MG63 (cell line): ENCODE measurements at regions not wholly inside any gene's neighbourhood (a gene's known extent, or its start where the extent isn't known, plus 50 kb on each side); places are given as distances from the start of the nearest gene placed in this dataset.
"Not testable (repeated sequence)": the region's sequence is repeated elsewhere in the genome, so short reads cannot be mapped to it uniquely, and the experiment has no call there.

Experiments
- DNase-seq: peaks from one replicate; pipeline ENCODE4 v3.0.0-alpha.2; 2020
- H3K27me3 ChIP-seq: fragments of 250-450 bp; sonication (Bioruptor Pico); 2 replicates; pipeline ENCODE4 v1.5.1; 2020; ENCODE audit warnings: mild to moderate bottlenecking, moderate library complexity
- H3K36me3 ChIP-seq: fragments of 250-450 bp; sonication (Bioruptor Pico); 2 replicates; pipeline ENCODE4 v1.5.1; 2020; ENCODE audit warnings: mild to moderate bottlenecking, moderate library complexity
- H3K4me3 ChIP-seq: fragments of 250-450 bp; sonication (Bioruptor Pico); 2 replicates; pipeline ENCODE4 v1.5.1; 2020; ENCODE audit warnings: mild to moderate bottlenecking, moderate library complexity
- H3K9me3 ChIP-seq: fragments of 250-450 bp; sonication (Bioruptor Pico); 2 replicates; pipeline ENCODE4 v1.5.1; 2020; ENCODE audit warnings: mild to moderate bottlenecking, moderate library complexity

DNA sequence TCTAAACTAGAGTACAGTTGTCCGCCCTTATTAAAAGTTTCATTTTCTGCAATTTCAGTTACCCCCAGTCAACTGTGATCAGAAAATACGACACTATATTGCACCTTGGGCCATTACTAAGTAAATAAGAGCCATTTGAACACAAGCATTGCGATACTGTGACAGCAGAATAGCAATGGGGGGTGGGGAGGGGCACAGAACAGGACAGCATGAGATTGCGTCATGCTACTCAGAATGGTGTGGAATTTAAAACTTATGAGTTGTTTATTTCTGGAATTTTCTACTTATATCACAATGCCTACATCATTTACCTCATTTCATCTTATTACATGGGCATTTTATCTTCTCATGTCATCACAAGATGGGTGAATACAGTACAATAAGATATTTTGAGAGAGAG, 166.3 kb downstream of the MANEA start:
- Histone ChIP-seq H3K36me3 (no peaks in the 10 kb centered on the region), H3K9me3 (no peaks in the 10 kb centered on the region), H3K27me3 (no peaks in the 10 kb centered on the region), H3K4me3 (no peak overlapping the region)
- no peak for DNase-seq

DNA sequence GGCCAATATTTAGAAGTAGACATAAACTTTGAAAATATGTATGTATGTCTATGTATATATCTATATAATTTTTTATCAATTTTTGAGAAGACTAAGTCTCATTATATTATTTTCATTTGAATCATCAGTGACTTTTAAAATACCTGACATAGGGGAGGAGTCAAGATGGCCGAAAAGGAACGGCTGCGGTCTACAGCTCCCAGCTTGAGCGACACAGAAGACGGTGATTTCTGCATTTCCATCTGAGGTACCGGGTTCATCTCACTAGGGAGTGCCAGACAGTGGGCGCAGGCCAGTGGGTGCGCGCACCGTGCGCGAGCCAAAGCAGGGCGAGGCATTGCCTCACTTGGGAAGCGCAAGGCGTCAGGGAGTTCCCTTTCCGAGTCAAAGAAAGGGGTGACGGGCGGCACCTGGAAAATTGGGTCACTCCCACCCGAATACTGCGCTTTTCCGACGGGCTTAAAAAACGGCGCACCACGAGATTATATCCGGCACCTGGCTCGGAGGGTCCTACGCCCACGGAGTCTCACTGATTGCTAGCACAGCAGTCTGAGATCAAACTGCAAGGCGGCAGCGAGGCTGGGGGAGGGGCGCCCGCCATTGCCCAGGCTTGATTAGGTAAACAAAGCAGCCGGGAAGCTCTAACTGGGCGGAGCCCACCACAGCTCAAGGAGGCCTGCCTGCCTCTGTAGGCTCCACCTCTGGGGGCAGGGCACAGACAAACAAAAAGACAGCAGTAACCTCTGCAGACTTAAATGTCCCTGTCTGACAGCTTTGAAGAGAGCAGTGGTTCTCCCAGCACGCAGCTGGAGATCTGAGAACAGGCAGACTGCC, 181.1 kb downstream of the MANEA start:
- DNase-seq, H3K36me3 ChIP-seq, H3K27me3 ChIP-seq, H3K4me3 ChIP-seq, H3K9me3 ChIP-seq: not testable (repeated sequence)

GRCh38 chr6:95767897-95768463, 190.6 kb downstream of the MANEA start:
- Histone ChIP-seq H3K9me3 (no peaks in the 10 kb centered on the region), H3K27me3 (no peaks in the 10 kb centered on the region), H3K36me3 (no peaks in the 10 kb centered on the region), H3K4me3 (no peak overlapping the region)
- DNase-seq, result no peak

GRCh38 chr6:95768539-95768938, 191.2 kb downstream of the MANEA start:
- Histone ChIP-seq H3K27me3 (no peaks in the 10 kb centered on the region), H3K4me3 (no peak overlapping the region), H3K36me3 (no peaks in the 10 kb centered on the region), H3K9me3 (no peaks in the 10 kb centered on the region)
- DNase-seq, result no peak

- Histone ChIP-seq H3K36me3 (no peaks in the 10 kb centered on the region), H3K27me3 (no peaks in the 10 kb centered on the region), H3K4me3 (no peak overlapping the region), H3K9me3 (no peaks in the 10 kb centered on the region)
- DNase-seq, result no peak
Measured at GRCh38 chr6:95777338-95777737, 200.0 kb downstream of the MANEA start.

DNA sequence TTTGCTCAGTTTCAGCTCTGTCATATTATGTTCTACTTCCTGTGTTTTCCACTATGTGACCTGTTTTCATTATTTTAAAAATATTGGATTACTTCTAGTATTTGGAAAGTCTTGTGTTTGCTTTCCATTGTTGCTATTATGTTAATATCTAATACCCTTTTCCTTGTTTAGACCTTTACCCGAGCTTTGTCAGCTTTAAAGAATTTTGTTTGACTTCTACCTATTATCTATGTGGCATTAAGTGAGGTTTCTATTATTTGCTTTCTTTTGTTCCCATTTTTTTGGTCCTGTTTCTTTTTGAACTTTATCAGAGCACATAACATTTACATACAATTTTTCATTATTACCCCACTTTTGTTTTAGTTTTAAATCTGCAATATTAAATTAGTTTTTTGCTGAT, 202.7 kb downstream of the MANEA start:
- H3K4me3 ChIP-seq, result no peak overlapping the region
- H3K9me3 ChIP-seq, result no peaks in the 10 kb centered on the region
- H3K36me3 ChIP-seq, result no peaks in the 10 kb centered on the region
- no peaks in the 10 kb centered on the region for H3K27me3 ChIP-seq
- no peak for DNase-seq

GRCh38 chr6:95784019-95784418, 206.7 kb downstream of the MANEA start:
- H3K27me3 ChIP-seq, result no peaks in the 10 kb centered on the region
- no peak for DNase-seq
- H3K36me3 ChIP-seq, result no peaks in the 10 kb centered on the region
- no peak overlapping the region for H3K4me3 ChIP-seq
- no peaks in the 10 kb centered on the region for H3K9me3 ChIP-seq

DNA sequence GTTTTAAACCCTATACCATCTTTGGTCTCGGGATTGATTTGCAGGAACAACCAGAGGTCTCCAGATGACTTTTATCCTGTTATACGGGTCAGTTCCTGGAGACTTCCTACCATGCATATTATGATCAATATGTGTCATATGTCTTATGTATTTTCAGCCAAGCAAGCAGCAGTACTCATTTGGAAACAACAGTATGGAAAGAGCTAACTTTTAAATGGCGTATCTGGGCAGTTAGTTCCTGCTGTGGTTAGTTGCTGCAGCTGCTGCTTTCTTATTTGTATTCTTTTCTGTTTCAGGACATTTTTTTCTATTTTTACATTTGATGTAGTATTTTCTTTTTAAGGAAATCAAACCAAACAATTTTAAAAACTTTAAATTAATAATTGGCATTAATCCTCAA, 207.5 kb downstream of the MANEA start:
- Histone ChIP-seq H3K36me3 (no peaks in the 10 kb centered on the region), H3K27me3 (no peaks in the 10 kb centered on the region), H3K4me3 (no peak overlapping the region), H3K9me3 (no peaks in the 10 kb centered on the region)
- DNase-seq, result no peak

GRCh38 chr6:95785785-95786184, 208.4 kb downstream of the MANEA start:
- H3K4me3 ChIP-seq, result no peak overlapping the region
- H3K27me3 ChIP-seq, result no peaks in the 10 kb centered on the region
- DNase-seq, result no peak
- H3K36me3 ChIP-seq, result no peaks in the 10 kb centered on the region
- H3K9me3 ChIP-seq, result no peaks in the 10 kb centered on the region

GRCh38 chr6:95786802-95787201, 209.5 kb downstream of the MANEA start:
- DNase-seq, result no peak
- Histone ChIP-seq H3K4me3 (no peak overlapping the region), H3K9me3 (no peaks in the 10 kb centered on the region), H3K36me3 (no peaks in the 10 kb centered on the region), H3K27me3 (no peaks in the 10 kb centered on the region)

GRCh38 chr6:95790787-95791186, 213.5 kb downstream of the MANEA start:
- no peaks in the 10 kb centered on the region for H3K27me3 ChIP-seq
- no peaks in the 10 kb centered on the region for H3K9me3 ChIP-seq
- no peaks in the 10 kb centered on the region for H3K36me3 ChIP-seq
- no peak for DNase-seq
- H3K4me3 ChIP-seq, result no peak overlapping the region

- no peak overlapping the region for H3K4me3 ChIP-seq
- no peaks in the 10 kb centered on the region for H3K9me3 ChIP-seq
- no peaks in the 10 kb centered on the region for H3K27me3 ChIP-seq
- DNase-seq, result no peak
- no peaks in the 10 kb centered on the region for H3K36me3 ChIP-seq
Measured at GRCh38 chr6:95794749-95795148, 217.4 kb downstream of the MANEA start.

GRCh38 chr6:95795927-95796326, 218.6 kb downstream of the MANEA start:
- DNase-seq, result no peak
- Histone ChIP-seq H3K4me3 (no peak overlapping the region), H3K9me3 (no peaks in the 10 kb centered on the region), H3K36me3 (no peaks in the 10 kb centered on the region), H3K27me3 (no peaks in the 10 kb centered on the region)

DNA sequence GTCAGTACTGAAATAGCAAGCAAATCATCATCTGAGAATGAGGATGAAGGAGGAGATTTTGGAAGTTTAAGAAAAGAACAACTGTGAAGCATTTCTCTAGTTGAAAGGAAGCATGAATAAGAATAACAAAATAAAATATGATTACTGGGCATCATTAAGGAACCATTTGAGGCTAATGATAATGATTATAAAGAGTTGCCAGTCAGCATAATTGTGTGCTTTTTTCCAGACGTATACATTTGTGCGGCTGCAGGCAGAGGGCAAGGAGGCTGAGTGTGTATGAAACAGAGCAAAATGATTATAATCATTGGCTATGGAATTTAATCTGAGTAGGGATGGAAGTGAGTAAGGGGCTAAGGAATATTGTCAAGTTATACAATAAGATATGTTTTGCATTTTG, 218.7 kb upstream of the FUT9 start:
- Histone ChIP-seq H3K4me3 (no peak overlapping the region), H3K27me3 (no peaks in the 10 kb centered on the region), H3K9me3 (no peaks in the 10 kb centered on the region), H3K36me3 (no peaks in the 10 kb centered on the region)
- DNase-seq, result no peak

DNA sequence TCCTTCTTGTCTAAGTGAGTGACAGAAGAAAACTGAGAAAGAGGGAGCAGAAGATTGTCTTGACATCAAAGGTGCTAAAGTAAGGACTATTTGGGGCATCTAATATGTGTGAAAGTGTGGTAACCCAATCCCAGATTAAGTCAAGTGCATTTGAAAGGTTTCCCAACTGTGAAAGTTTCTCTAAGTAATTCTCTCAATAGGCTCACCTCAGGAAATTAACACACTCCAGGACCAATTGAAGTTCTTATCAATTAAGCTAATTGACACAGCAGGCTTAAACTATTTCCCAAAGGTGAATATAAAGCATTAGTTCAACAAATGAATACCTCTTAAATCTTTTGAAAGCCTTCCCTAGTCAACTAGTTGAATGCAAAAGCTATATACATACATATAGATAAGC, 212.8 kb upstream of the FUT9 start:
- no peak for DNase-seq
- Histone ChIP-seq H3K4me3 (no peak overlapping the region), H3K9me3 (no peaks in the 10 kb centered on the region), H3K36me3 (no peaks in the 10 kb centered on the region), H3K27me3 (no peaks in the 10 kb centered on the region)

GRCh38 chr6:95803889-95804288, 211.9 kb upstream of the FUT9 start:
- DNase-seq, result no peak
- Histone ChIP-seq H3K27me3 (no peaks in the 10 kb centered on the region), H3K36me3 (no peaks in the 10 kb centered on the region), H3K4me3 (no peak overlapping the region), H3K9me3 (no peaks in the 10 kb centered on the region)

- Histone ChIP-seq H3K36me3 (no peaks in the 10 kb centered on the region), H3K9me3 (no peaks in the 10 kb centered on the region), H3K27me3 (no peaks in the 10 kb centered on the region), H3K4me3 (no peak overlapping the region)
- no peak for DNase-seq
Measured at GRCh38 chr6:95804847-95805541, 210.8 kb upstream of the FUT9 start.

DNA sequence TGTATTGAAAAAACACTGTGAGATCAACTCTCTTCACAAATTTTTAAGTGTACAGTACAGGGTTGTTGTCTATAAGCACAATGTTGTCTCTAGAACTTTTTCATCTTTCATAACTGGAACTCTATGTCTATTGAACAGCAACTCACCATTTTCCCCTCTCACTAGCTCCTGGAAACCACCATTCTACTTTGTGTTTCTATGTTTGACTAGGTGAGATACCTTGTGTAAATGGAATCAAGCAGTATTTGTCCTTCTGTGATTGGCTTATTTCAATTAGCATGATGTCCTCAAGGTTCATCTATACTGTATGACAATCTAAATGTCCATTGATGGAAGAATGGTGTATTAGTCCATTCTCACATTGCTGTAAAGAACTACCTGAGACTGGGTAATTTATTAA, 210.1 kb upstream of the FUT9 start:
- Histone ChIP-seq H3K36me3 (no peaks in the 10 kb centered on the region), H3K4me3 (no peak overlapping the region), H3K27me3 (no peaks in the 10 kb centered on the region), H3K9me3 (no peaks in the 10 kb centered on the region)
- DNase-seq, result no peak
